ENCODE measurements at regions not wholly inside any gene's neighbourhood (a gene's known extent, or its start where the extent isn't known, plus 50 kb on each side); places are given as distances from the start of the nearest gene placed in this dataset.

GRCh38 chr11:114883472-114883871 lies 205.1 kb downstream of the NXPE2 start:
- no peak for DNase-seq (ENCODE audit: low read depth)
- TF ChIP-seq CTCF (IDR thresholded peaks at IDR 0.05; ENCODE audit: insufficient read depth, low read depth, low read length) = no peak
- POLR2A ChIA-PET = no interaction called here
- H3K4me3 ChIP-seq (ENCODE audit: low read depth, low read length) = no peak overlapping the region
- no peaks in the 10 kb centered on the region for H3K36me3 ChIP-seq (ENCODE audit: control insufficient read depth, insufficient read depth, low read length)
- H3K27me3 ChIP-seq (ENCODE audit: control insufficient read depth, insufficient read depth, low read length) = no peaks in the 10 kb centered on the region
- CTCF ChIA-PET = no interaction called here

- Histone ChIP-seq H3K36me3 (ENCODE audit: control insufficient read depth, insufficient read depth, low read length) (no peaks in the 10 kb centered on the region), H3K4me3 (ENCODE audit: low read depth, low read length) (no peak overlapping the region), H3K27me3 (ENCODE audit: control insufficient read depth, insufficient read depth, low read length) (no peaks in the 10 kb centered on the region)
- no peak for TF ChIP-seq CTCF (IDR thresholded peaks at IDR 0.05; ENCODE audit: insufficient read depth, low read depth, low read length)
- no peak for DNase-seq (ENCODE audit: low read depth)
- POLR2A ChIA-PET = no interaction called here
- CTCF ChIA-PET = no interaction called here
Measured at GRCh38 chr11:114886644-114887265, 208.4 kb downstream of the NXPE2 start.

- ChIA-PET POLR2A (no interaction called here), CTCF (no interaction called here)
- DNase-seq (ENCODE audit: low read depth) = no peak
- no peak overlapping the region for H3K4me3 ChIP-seq (ENCODE audit: low read depth, low read length)
- H3K27me3 ChIP-seq (ENCODE audit: control insufficient read depth, insufficient read depth, low read length) = no peaks in the 10 kb centered on the region
- TF ChIP-seq CTCF (IDR thresholded peaks at IDR 0.05; ENCODE audit: insufficient read depth, low read depth, low read length) = no peak
- no peaks in the 10 kb centered on the region for H3K36me3 ChIP-seq (ENCODE audit: control insufficient read depth, insufficient read depth, low read length)
Measured at GRCh38 chr11:114889594-114890011, 211.3 kb downstream of the NXPE2 start.

GRCh38 chr11:114890038-114890437 lies 211.7 kb downstream of the NXPE2 start:
- Histone ChIP-seq H3K4me3 (ENCODE audit: low read depth, low read length) (no peak overlapping the region), H3K36me3 (ENCODE audit: control insufficient read depth, insufficient read depth, low read length) (no peaks in the 10 kb centered on the region), H3K27me3 (ENCODE audit: control insufficient read depth, insufficient read depth, low read length) (no peaks in the 10 kb centered on the region)
- no peak for TF ChIP-seq CTCF (IDR thresholded peaks at IDR 0.05; ENCODE audit: insufficient read depth, low read depth, low read length)
- DNase-seq (ENCODE audit: low read depth) = no peak
- ChIA-PET POLR2A (no interaction called here), CTCF (no interaction called here)

GRCh38 chr11:114891911-114892310 lies 213.6 kb downstream of the NXPE2 start:
- CTCF ChIA-PET = no interaction called here
- no peak overlapping the region for H3K4me3 ChIP-seq (ENCODE audit: low read depth, low read length)
- no peaks in the 10 kb centered on the region for H3K27me3 ChIP-seq (ENCODE audit: control insufficient read depth, insufficient read depth, low read length)
- TF ChIP-seq CTCF (IDR thresholded peaks at IDR 0.05; ENCODE audit: insufficient read depth, low read depth, low read length) = no peak
- DNase-seq (ENCODE audit: low read depth) = no peak
- no peaks in the 10 kb centered on the region for H3K36me3 ChIP-seq (ENCODE audit: control insufficient read depth, insufficient read depth, low read length)
- POLR2A ChIA-PET = no interaction called here
